ENCODE measurements at regions not wholly inside any gene's neighbourhood (a gene's known extent, or its start where the extent isn't known, plus 50 kb on each side); places are given as distances from the start of the nearest gene placed in this dataset.

DNA sequence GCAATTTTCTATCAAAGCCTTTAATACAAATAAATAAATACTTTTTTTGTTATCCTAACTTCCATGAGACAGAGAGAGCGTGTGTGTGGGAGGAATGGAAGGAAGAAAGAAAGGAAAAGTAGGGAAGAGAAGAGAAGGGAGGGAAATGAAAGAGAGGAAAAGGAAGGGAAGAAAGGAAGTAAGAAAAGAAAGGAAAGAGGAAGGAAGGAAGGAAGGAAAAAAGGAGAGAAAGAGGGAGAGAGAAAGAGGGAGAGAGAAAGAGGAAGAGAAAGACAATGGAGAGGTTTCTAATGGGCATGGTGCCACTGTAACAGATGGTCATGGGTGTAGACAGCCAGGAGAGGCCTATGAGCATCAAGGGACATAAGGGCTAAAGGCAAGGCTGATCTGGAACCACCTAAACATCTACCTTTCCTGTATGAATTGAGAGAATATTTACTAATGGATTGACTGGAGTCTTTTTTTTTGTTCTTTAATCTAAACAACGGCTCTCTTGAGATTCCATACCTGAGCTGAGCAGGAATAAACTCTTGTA lies 234.9 kb downstream of the PTPRC start:
- DNase-seq (ENCODE audit: low spot score) = no peak
- in situ Hi-C loops (cut with MboI; ENCODE audit: low pct_unique_long_range_greater_than_20kb, low sequenced_read_pairs, unreplicated experiment) = no loop called here
- TF ChIP-seq CTCF (IDR thresholded peaks at IDR 0.05; ENCODE audit: extremely low read depth, insufficient read depth, missing control alignments) = no peak

- in situ Hi-C loops (cut with MboI; ENCODE audit: low pct_unique_long_range_greater_than_20kb, low sequenced_read_pairs, unreplicated experiment) = no loop called here
- TF ChIP-seq CTCF (IDR thresholded peaks at IDR 0.05; ENCODE audit: extremely low read depth, insufficient read depth, missing control alignments) = no peak
- no peak for DNase-seq (ENCODE audit: low spot score)
Observed at GRCh38 chr1:198876371-198876871, 237.6 kb downstream of the PTPRC start.

DNA sequence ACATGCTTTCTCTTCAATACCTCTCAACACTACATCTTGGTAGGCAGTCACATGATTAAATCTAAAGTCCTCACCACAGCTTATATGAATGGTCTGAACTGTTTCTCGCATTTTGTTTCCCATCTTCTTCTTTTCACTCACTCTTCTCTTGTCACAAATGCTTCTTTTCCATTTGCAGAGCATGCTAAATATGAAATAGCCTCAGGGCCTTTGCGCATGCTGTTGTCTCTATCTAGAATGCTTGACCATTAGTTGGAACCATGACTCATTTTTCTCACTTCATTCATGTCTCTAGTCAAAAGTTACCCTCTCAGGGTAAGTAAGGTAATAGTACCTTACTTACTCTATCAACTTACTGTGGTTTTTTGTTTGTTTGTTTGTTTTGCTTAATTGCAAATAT lies 239.7 kb downstream of the PTPRC start:
- DNase-seq (ENCODE audit: low spot score) = no peak
- in situ Hi-C loops (cut with MboI; ENCODE audit: low pct_unique_long_range_greater_than_20kb, low sequenced_read_pairs, unreplicated experiment) = no loop called here
- no peak for TF ChIP-seq CTCF (IDR thresholded peaks at IDR 0.05; ENCODE audit: extremely low read depth, insufficient read depth, missing control alignments)

DNA sequence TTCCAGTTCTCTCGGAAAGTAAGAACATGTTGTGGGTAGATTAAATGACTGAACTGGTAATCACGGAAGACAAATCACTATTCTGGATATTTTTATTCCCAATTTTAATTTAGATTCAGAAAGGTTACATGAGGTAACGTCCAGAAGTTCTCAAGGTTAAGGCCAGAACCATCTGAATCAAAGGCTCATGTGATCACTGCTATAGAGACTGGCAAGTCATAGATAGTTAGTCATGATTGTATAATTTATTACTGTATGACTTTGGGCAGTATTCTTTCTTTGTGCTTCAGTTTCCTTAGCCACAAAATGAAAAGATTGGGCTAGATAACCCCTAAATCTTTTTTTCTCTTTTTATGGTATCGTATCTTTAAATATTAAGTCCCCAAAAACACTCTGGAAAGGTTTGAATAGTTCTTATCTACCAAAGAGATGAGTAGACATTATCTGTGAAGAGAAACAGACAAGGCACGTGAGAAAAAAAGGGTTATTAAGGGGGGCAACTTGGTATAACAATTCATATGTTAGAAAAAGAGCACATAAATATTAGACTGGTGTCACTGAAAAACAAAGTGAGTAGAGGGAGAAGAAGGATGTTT lies 241.0 kb downstream of the PTPRC start:
- in situ Hi-C loops (cut with MboI; ENCODE audit: low pct_unique_long_range_greater_than_20kb, low sequenced_read_pairs, unreplicated experiment) = no loop called here
- no peak for DNase-seq (ENCODE audit: low spot score)
- no peak for TF ChIP-seq CTCF (IDR thresholded peaks at IDR 0.05; ENCODE audit: extremely low read depth, insufficient read depth, missing control alignments)

- DNase-seq (ENCODE audit: low spot score) = no peak
- TF ChIP-seq CTCF (IDR thresholded peaks at IDR 0.05; ENCODE audit: extremely low read depth, insufficient read depth, missing control alignments) = no peak
- in situ Hi-C loops (cut with MboI; ENCODE audit: low pct_unique_long_range_greater_than_20kb, low sequenced_read_pairs, unreplicated experiment) = no loop called here
Observed at GRCh38 chr1:198880397-198880796, 241.6 kb downstream of the PTPRC start.

GRCh38 chr1:198880818-198881597 lies 242.2 kb downstream of the PTPRC start:
- DNase-seq (ENCODE audit: low spot score) = no peak
- in situ Hi-C loops (cut with MboI; ENCODE audit: low pct_unique_long_range_greater_than_20kb, low sequenced_read_pairs, unreplicated experiment) = no loop called here
- no peak for TF ChIP-seq CTCF (IDR thresholded peaks at IDR 0.05; ENCODE audit: extremely low read depth, insufficient read depth, missing control alignments)

Data from GM13977 (cell line).